HCT116 (cell line): ENCODE measurements at regions not wholly inside any gene's neighbourhood (a gene's known extent, or its start where the extent isn't known, plus 50 kb on each side); places are given as distances from the start of the nearest gene placed in this dataset.

Source experiments
- ATAC-seq: fragments of 200-7000 bp; cut with Tn5 transposase; 2 replicates; pipeline ENCODE4 v1.9.1; 2020; ENCODE audit warnings: mild to moderate bottlenecking, moderate library complexity
- BruUV-seq: library from RNA; stranded (reverse); fragments of 400-500 nt; replicated peaks from 2 replicates; lab custom pipeline; 2021; lab: Mats Ljungman, UMichigan
- CTCF ChIA-PET: fragments of 300-600 bp; sonication (Branson Sonifier 250); formaldehyde crosslinking; loops from one replicate; lab custom pipeline; 2021; ENCODE audit warnings: antibody characterized with exemption; lab: Charles Lee
- POLR2A ChIA-PET: fragments of 300-600, 350-600 bp; sonication (Branson Sonifier 250); formaldehyde crosslinking; loops from one replicate; lab custom pipeline; 2021; ENCODE audit warnings: antibody characterized with exemption; lab: Charles Lee
- RAD21 ChIA-PET, 2 experiments: fragments of 300-600 bp; sonication (Branson Sonifier 250); formaldehyde crosslinking; loops; one replicate each; lab custom pipeline; 2023; ENCODE audit warnings: low total read pairs in 2 of 2; ENCODE audit not compliant: uncharacterized antibody in 2 of 2, unreplicated experiment in 2 of 2, low non-redundant PET in 1 of 2; lab: Charles Lee
- DNase-seq: peaks from one replicate; pipeline ENCODE4 v3.0.0-alpha.2; 2010; ENCODE audit warnings: low read depth, low spot score
- H2AFZ ChIP-seq: fragments of 200-600 bp; shearing (Covaris generic), sonication (generic); 2 replicates; pipeline ENCODE4 v1.6.1; 2017; ENCODE audit warnings: low read depth, mixed run types, mixed read lengths, antibody characterized with exemption, low read length; ENCODE audit not compliant: poor library complexity, severe bottlenecking
- H3K27ac ChIP-seq: 2 replicates; pipeline ENCODE4 v1.5.1; 2012; ENCODE audit warnings: low read depth, low read length
- H3K27me3 ChIP-seq: fragments of 200-600 bp; sonication (generic); 2 replicates; pipeline ENCODE4 v1.6.1; 2016; ENCODE audit warnings: mixed run types, low read length, mixed read lengths; ENCODE audit not compliant: insufficient read depth
- H3K36me3 ChIP-seq, 2 experiments: fragments of 200-500 bp in 1 of 2; fragments of 200-600 bp in 1 of 2; sonication (Bioruptor generic) in 1 of 2; sonication (generic) in 1 of 2; 2 replicates each; pipeline versions ENCODE4 v1.5.1 to v1.6.1; 2014 to 2016; ENCODE audit warnings: low read length in 2 of 2, inconsistent platforms in 1 of 2, mixed read lengths in 1 of 2, mixed run types in 1 of 2; ENCODE audit not compliant: insufficient read depth in 2 of 2, control insufficient read depth in 1 of 2
- H3K4me1 ChIP-seq, 2 experiments: fragments of 200-600 bp in 1 of 2; sonication (generic) in 1 of 2; 2 replicates each; pipeline versions ENCODE4 v1.5.1 to v1.6.1; 2012 to 2017; ENCODE audit warnings: low read length in 2 of 2, inconsistent platforms in 1 of 2, mild to moderate bottlenecking in 1 of 2, mixed read lengths in 1 of 2, mixed run types in 1 of 2, moderate library complexity in 1 of 2; ENCODE audit not compliant: insufficient read depth in 2 of 2, control insufficient read depth in 1 of 2
- H3K4me2 ChIP-seq: fragments of 200-600 bp; sonication (generic); 2 replicates; pipeline ENCODE4 v1.6.1; 2017; ENCODE audit warnings: mixed run types, low read length, mixed read lengths
- H3K4me3 ChIP-seq, 2 experiments: fragments of 200-600 bp in 1 of 2; sonication (generic) in 1 of 2; replicated peaks in 1 of 2; 2 replicates each; pipeline ENCODE4 v1.5.1; 2011 to 2016; ENCODE audit warnings: low read length in 2 of 2, control low read depth in 1 of 2, low read depth in 1 of 2, mild to moderate bottlenecking in 1 of 2, mixed read lengths in 1 of 2, mixed run types in 1 of 2
- H3K79me2 ChIP-seq: fragments of 200-600 bp; sonication (generic); 2 replicates; pipeline ENCODE4 v1.6.1; 2017; ENCODE audit warnings: mild to moderate bottlenecking, mixed run types, low read length, moderate library complexity, mixed read lengths; ENCODE audit not compliant: insufficient read depth
- H3K9ac ChIP-seq: fragments of 200-600 bp; sonication (generic); 2 replicates; pipeline ENCODE4 v1.6.1; 2016; ENCODE audit warnings: low read length, mixed read lengths
- H3K9me2 ChIP-seq: fragments of 200-600 bp; sonication (generic), shearing (Covaris generic); 2 replicates; pipeline ENCODE4 v1.6.1; 2017; ENCODE audit warnings: mixed run types, mild to moderate bottlenecking, moderate library complexity; ENCODE audit not compliant: insufficient read depth
- H3K9me3 ChIP-seq, 2 experiments: fragments of 200-500 bp in 1 of 2; fragments of 200-600 bp in 1 of 2; sonication (Bioruptor generic) in 1 of 2; sonication (generic) in 1 of 2; 2 replicates each; pipeline ENCODE4 v1.6.1; 2014 to 2017; ENCODE audit warnings: low read length in 2 of 2, mixed read lengths in 2 of 2, inconsistent platforms in 1 of 2, low read depth in 1 of 2, mild to moderate bottlenecking in 1 of 2, mixed run types in 1 of 2, moderate library complexity in 1 of 2; ENCODE audit not compliant: control insufficient read depth in 1 of 2, insufficient read depth in 1 of 2
- H4K20me1 ChIP-seq: fragments of 200-600 bp; sonication (generic), shearing (Covaris generic); 2 replicates; pipeline ENCODE4 v1.6.1; 2017; ENCODE audit warnings: mixed run types, mild to moderate bottlenecking, moderate library complexity; ENCODE audit not compliant: insufficient read depth
- ATF3 ChIP-seq: IDR thresholded peaks from 2 replicates; pipeline ENCODE4 v1.6.1; 2012
- CEBPB ChIP-seq: IDR thresholded peaks from 2 replicates; pipeline ENCODE4 v1.6.1; 2012; ENCODE audit warnings: low read depth
- EGR1 ChIP-seq: IDR thresholded peaks from 2 replicates; pipeline ENCODE4 v1.6.1; 2012; ENCODE audit warnings: low read depth
- EZH2 ChIP-seq: fragments of 200-600 bp; sonication (generic); IDR thresholded peaks from 2 replicates; pipeline ENCODE4 v1.6.1; 2017; ENCODE audit warnings: antibody characterized with exemption, mixed run types
- EZH2phosphoT487 ChIP-seq: fragments of 200-600 bp; IDR thresholded peaks from 2 replicates; pipeline ENCODE4 v1.6.1; 2018; ENCODE audit warnings: antibody characterized with exemption, borderline replicate concordance
- FOSL1 ChIP-seq: IDR thresholded peaks from 2 replicates; pipeline ENCODE4 v1.6.1; 2012; ENCODE audit warnings: low read depth
- POLR2AphosphoS5 ChIP-seq: IDR thresholded peaks from 2 replicates; pipeline ENCODE4 v1.6.1; 2011; ENCODE audit warnings: mild to moderate bottlenecking, low read depth, low read length, moderate library complexity
- RAD21 ChIP-seq: IDR thresholded peaks from 2 replicates; pipeline ENCODE4 v1.6.1; 2012; ENCODE audit warnings: low read depth, mild to moderate bottlenecking
- SP1 ChIP-seq: IDR thresholded peaks from 2 replicates; pipeline ENCODE4 v1.6.1; 2012; ENCODE audit warnings: low read depth
- SRF ChIP-seq: IDR thresholded peaks from 2 replicates; pipeline ENCODE4 v1.6.1; 2012; ENCODE audit warnings: low read depth
- ZFX ChIP-seq: fragments of 450-650 bp; IDR thresholded peaks from 2 replicates; pipeline ENCODE4 v1.6.1; 2017
- ZNF274 ChIP-seq: fragments of 200-500 bp; sonication (Bioruptor generic); IDR thresholded peaks from 2 replicates; pipeline ENCODE4 v1.6.1; 2014; ENCODE audit warnings: mild to moderate bottlenecking, low read depth, low read length, inconsistent platforms
- intact Hi-C: fragments of 100-400 bp; cut with micrococcal nuclease; formaldehyde crosslinking; loops from 2 replicates; pipeline ENCODE4 v1.10.0; 2022
- TF ChIP-seq, protein P1 (sequence below): IDR thresholded peaks from 2 replicates; pipeline ENCODE4 v1.6.1; 2012; ENCODE audit warnings: low read depth

DNA sequence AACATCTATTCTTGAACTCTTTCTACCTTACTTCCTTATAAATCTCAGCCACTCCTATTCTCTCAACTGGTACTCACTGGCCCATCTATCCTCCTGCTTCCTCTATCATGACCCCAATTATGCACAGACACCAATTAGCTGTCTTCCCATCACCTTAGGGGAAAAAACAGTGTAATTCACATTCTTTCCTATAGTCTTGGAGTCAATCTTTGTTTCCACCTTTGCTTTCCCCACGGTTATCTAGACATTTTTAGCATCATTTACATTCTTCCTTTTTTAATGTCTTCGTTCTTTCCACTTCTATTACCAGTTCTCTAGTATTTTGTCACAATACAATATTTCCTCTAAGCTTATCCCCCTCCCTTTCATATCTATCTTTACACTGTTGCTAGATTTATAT, 449.4 kb downstream of the TMEM38B start (continued):
- TF ChIP-seq EZH2phosphoT487 (no peak), SRF (no peak), ZFX (no peak), ZNF274 (no peak), EZH2 (no peak), RAD21 (no peak), CEBPB (no peak), FOSL1 (no peak)

- CTCF ChIA-PET = no interaction called here
- RAD21 ChIA-PET = no interaction called here
- POLR2A ChIA-PET = no interaction called here
Measured at GRCh38 chr9:106146066-106146840, 451.9 kb downstream of the TMEM38B start.

More at GRCh38 chr9:106146066-106146840, 451.9 kb downstream of the TMEM38B start:
- peaks cover 9% of the 10 kb centered on the region; the same call in 1 of the 2 replicates for H3K27me3 ChIP-seq
- H3K36me3 ChIP-seq = no peaks in the 10 kb centered on the region; a peak in 1 of 4 replicates
- no peaks in the 10 kb centered on the region for H3K9me2 ChIP-seq
- H3K9ac ChIP-seq = no peak overlapping the region
- H3K79me2 ChIP-seq = no peaks in the 10 kb centered on the region
- H4K20me1 ChIP-seq = no peaks in the 10 kb centered on the region
- intact Hi-C loops = no loop called here
- no peak for TF ChIP-seq ATF3
- TF ChIP-seq POLR2AphosphoS5 = no peak
- TF ChIP-seq SP1 = no peak
- no peak for TF ChIP-seq FOSL1
- TF ChIP-seq EZH2phosphoT487 = no peak
- TF ChIP-seq ZNF274 = no peak
- TF ChIP-seq EGR1 = no peak
- TF ChIP-seq, protein P1, sequence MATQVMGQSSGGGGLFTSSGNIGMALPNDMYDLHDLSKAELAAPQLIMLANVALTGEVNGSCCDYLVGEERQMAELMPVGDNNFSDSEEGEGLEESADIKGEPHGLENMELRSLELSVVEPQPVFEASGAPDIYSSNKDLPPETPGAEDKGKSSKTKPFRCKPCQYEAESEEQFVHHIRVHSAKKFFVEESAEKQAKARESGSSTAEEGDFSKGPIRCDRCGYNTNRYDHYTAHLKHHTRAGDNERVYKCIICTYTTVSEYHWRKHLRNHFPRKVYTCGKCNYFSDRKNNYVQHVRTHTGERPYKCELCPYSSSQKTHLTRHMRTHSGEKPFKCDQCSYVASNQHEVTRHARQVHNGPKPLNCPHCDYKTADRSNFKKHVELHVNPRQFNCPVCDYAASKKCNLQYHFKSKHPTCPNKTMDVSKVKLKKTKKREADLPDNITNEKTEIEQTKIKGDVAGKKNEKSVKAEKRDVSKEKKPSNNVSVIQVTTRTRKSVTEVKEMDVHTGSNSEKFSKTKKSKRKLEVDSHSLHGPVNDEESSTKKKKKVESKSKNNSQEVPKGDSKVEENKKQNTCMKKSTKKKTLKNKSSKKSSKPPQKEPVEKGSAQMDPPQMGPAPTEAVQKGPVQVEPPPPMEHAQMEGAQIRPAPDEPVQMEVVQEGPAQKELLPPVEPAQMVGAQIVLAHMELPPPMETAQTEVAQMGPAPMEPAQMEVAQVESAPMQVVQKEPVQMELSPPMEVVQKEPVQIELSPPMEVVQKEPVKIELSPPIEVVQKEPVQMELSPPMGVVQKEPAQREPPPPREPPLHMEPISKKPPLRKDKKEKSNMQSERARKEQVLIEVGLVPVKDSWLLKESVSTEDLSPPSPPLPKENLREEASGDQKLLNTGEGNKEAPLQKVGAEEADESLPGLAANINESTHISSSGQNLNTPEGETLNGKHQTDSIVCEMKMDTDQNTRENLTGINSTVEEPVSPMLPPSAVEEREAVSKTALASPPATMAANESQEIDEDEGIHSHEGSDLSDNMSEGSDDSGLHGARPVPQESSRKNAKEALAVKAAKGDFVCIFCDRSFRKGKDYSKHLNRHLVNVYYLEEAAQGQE = no peak
- TF ChIP-seq EZH2 = no peak
- H2AFZ ChIP-seq = no peak overlapping the region
- no peak overlapping the region for H3K4me2 ChIP-seq
- DNase-seq = no peak
- H3K4me1 ChIP-seq = no peaks in the 10 kb centered on the region
- no peak for ATAC-seq
- H3K4me3 ChIP-seq = no peak overlapping the region
- BruUV-seq = no TSS peak
- no peaks in the 10 kb centered on the region for H3K9me3 ChIP-seq
- H3K27ac ChIP-seq = no peak overlapping the region
